ENCODE measurements at regions not wholly inside any gene's neighbourhood (a gene's known extent, or its start where the extent isn't known, plus 50 kb on each side); places are given as distances from the start of the nearest gene placed in this dataset.

DNA sequence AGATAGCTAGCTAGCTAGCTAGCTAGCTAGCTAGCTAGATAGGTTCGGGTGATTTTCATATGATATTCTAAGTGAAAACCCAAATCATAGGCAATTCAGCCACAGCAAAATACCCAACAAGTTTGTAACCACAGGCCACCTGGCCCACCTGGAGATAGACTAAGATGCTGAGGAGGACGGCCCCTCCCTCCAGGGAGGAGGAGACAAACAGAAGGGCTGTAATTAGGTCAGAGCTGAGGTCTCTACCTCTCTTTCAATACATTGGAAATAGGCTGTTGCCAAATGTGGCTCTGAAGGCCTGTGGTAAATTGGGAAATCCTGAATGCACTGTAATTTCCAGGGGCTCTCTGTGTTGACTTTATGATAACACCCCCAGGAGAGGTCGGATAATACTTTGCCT is 382.2 kb downstream of the FGF9 start:
- no peak for DNase-seq (ENCODE audit: low read depth in 2 of 2)

DNA sequence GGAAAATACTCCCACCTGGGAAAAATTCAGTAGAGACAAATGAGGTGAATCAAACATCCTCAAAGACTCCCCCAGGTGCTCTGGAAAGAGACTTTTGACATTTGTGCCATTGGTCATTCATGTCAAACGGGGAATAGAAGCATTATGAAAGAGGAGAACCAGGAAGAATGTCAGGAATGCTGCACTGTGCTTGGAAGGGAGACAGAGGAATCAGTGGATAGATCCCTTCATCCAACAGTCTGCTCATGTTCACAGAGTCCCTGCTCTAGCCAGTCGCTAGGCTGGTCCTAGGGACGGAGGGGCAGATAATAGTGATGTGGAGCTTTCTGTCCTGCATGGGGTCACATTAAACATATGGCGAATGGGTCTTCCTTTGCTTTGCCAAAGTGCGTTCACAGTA is 384.4 kb downstream of the FGF9 start:
- DNase-seq (ENCODE audit: low read depth in 2 of 2), result no peak

DNA sequence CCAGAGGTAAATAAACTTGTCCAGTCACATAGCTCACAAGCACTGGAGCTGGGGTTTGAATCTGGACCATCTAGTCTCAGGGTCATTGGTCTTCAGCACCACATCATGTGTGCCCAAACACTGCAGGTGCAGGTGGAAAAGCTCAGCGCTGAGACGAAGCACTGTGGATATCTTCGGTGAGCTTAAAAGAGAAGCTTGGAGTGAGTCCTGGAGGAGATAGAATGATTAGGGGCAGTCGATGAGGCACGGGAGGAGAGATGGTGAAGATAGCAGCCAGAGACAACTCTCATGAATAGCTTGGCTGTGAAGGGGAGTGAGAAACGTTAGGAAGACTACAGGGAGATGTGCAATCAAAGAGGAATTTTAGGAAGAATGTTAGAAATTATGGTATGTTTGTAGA is 389.3 kb downstream of the FGF9 start:
- no peak for DNase-seq (ENCODE audit: low read depth in 2 of 2)

DNA sequence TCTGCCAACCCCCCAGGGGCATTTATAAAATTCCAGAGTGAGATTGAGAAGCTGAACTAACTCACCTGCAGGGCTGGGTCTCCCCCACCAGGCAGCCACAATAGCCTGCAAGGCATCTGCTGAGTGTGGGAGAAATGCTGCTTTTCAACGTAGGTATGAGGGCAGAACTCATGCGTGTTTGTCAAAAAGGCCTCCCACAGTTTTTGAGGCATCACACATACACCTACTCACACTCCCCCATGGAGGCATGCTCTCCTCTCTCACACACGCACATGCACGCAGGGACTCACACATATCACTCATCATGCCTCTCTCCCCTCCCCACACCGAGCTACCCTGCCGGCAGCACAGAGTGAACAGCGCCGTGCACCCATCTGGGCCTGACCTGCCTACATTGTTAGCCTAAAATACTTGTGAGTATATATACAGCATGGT is 390.5 kb downstream of the FGF9 start:
- DNase-seq (ENCODE audit: low read depth in 2 of 2), result peak; percentile 58 to 73

DNA sequence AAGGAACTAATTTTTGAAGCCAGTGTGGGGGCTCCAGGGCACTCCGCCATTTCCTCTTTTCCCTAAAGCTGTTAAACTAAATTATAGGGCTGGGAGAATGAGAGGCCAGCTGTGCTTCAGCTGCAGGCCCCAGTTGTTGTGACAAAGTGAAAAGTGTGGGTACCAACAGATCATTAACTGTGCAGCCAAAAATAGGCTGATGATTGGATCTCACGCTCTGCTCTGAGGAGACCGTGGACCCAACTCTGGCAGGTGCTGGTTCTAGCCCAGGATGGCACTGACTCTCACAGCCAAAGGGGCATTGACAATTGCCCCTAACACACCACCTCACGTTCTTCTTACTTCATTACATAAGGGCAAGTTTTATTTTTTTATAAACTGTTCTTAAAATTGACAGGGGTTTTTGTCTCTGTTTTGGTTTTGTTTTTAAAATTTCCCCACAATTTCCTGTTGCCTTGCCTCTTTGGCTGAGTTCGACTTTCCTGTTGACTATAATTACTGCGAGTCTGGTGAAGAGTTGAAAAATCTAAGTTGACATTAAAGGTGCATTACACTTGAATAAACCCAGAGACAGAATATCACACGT is 391.0 kb downstream of the FGF9 start:
- no peak for DNase-seq (ENCODE audit: low read depth in 2 of 2)

DNA sequence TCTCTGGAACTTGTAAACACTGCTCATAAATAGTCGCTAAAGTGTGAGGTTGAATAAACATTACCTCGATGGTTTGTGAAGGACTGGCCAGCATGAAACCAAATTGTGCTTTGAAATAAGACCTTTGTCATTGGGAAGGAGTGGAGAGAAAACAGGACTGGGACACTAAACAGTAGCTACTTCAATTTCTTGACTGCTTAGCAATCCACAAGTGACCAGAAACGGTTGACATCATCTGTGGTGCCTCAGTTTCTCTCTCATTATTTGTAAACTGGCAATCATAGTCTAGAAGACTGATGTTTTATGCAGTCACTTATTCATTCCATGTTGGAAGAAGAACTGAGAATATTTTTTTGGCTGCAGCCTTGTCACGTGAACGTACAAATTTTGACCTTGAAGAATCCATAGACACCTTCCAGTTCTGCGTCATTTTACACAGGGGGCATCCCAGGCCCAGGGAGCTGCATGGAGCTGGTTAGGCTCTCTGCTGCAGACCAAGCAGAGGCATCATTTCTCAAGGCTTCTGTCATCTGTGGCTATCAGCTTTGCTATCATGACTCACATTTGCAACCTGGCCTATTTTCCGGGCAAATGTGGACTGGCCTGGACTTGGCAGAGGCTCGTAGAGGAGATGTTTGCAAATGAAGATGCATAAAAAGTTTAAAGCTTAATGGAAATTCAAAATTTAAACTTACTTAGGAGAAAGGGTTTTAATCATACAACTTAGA is 391.8 kb downstream of the FGF9 start:
- DNase-seq (ENCODE audit: low read depth in 2 of 2), result no peak

DNA sequence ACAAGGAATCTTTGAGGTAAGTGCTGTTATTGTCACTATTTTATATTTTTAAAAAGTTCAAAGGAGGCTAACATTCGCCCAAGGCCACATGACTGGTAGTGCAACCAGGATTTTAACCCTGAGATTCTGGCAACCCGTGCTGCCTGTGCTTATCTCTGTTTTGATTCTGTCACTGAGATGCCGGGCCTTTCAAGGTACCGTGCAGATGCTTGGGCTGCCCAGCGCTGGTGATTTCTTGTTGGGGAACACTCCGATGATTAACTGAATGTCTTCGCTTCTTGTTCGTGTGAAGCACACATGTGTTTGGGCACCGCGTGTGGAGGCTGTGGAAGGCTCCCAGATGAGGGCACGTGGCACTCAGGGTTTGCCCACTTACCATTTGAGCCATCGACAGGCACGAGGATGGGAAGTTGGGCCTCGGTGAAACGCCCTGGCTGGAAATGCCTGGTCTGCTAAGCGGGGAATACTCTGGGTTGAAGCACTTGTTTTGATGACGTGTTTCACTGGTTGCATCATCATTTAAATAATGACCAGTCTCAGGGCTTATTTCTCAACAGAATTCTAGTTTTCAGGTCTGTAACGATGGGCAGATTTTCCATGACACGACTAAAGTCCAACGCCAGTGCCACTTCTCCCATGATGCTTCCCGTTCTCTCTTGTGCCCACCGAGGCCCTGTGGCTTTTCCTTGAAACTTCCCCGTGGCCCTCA is 392.7 kb downstream of the FGF9 start:
- DNase-seq (ENCODE audit: low read depth in 2 of 2), result no peak

DNA sequence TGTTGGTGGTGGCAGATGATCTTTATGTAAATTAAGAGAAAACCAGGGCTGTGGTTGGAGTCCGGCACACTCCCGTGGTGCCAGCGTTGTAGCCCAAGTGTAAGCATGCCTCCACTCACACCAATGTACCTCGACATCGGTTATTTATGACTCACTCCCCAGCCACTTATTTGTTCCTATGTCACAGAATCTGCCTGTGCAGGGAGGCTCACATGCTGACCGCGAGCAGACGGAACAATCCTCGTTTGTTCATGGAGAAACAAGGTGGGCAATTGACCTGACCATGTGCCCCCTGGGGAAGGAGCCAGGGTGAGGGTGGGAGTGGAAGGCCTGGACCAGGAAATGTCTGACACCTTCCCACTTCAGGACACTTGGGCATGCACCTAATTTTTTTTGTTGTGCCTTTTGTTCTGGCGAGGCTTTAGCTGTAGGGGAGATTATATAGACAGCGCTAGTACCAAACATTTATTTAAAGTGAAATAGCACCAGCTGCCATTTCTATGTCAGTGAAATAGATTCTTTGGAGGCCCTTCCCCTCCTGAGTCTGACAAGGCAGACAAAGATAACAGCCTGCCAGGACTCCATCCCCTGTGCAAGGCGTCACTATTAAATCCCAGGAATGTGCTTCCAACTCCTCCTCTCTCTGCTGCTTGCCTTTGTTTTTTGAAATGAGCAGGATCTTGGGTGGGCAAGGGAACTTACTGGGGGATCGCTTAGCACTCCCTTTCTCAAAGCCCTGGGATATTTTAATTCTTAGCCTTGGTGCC is 394.2 kb downstream of the FGF9 start:
- DNase-seq (ENCODE audit: low read depth in 2 of 2), result no peak

DNA sequence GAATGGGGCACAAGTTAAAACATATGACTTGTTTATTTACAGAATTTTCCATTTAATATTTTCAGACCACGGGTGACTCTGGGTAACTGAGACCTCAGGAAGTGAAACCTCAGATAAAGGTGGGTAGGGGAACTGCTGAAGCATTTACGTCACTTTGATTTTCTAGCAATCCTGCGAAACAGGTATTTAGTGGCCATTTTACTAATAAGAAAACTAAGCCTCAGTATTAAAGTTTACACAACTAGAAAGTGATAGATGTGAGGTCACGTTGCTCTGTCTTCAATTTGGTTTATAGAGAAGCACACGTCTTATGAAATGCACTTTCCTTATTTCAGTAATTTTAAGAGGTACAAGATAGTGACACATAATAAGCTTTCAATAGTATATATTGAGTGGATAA is 402.8 kb downstream of the FGF9 start:
- DNase-seq (ENCODE audit: low read depth in 2 of 2), result no peak

DNA sequence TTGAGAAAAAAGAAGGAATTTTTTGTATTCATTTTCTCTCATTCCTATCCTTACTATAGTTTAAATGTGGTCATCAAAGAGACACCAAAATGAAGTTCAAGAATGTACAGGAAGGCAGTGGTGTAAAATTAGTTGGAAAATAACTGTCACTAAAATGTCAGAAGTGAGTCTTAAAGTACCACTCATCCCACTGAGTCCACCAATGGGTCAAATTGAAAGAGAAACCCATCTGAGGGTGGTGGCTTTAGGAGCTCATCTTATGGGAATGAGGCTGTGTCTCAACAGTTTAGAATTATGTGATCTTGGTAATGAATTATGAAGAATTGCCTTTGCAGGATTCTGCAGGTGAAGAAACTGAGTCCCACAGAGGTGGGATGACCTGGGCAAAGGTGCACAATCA is 403.5 kb downstream of the FGF9 start:
- no peak for DNase-seq (ENCODE audit: low read depth in 2 of 2)

DNA sequence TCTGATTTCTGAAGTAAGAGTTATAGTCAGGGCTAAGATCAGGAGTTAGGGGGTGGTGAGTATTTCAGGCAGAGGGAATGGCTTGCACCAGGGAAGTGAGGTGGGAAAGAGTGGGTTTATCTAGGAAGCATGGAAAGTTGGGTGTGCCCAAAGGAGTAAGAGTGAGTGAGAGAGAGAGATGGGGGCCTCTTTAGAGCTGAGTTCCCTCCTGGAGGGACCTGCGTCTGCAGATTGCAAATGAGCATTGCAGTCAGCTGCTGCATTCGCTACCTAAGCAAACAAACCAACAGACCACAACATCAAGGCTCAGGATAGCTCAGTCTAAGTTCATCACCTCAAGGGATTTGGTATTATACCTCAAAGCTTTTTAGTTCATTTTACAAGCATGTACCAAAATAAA is 405.8 kb downstream of the FGF9 start:
- no peak for DNase-seq (ENCODE audit: low read depth in 2 of 2)

DNA sequence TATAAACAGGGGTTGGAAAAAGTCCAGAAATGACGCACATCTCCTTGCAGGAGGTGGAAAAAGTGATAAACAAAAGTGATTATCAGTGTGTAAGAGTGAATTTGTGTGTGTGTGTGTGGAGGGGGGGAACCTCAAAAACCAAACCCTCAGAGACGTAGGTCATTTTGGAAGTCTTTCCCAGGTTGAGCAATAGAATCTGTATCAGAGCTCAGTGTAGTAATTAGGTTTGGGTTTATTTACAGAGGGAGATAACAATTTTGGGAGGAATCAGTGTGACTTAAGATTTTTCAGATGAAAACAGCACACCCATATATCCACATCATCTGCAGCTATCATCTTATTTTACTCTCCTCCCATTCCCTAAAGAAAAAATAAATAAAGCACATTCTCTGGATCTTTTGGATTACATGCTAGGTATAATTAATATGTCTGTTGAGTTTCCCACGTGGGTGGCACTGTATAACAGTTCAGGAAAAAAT is 406.4 kb downstream of the FGF9 start:
- no peak for DNase-seq (ENCODE audit: low read depth in 2 of 2)

DNA sequence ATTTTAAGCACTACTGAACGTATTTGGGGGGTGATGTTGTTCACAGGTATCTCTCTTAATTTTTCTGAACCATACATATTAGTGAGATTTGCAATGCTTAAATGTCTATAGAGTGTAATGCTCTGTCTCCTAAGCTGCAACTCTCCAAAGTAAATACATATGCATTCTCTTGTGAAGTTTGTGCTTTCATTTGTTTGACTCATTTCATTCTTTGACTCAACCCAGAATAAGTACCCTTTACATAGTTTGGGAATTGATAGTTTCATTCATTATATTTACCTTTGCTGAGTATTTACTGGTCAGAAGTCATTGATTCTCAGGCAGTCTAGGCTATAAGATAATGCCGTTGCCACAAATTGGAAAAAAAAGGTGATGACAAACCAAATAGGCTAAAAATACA is 406.9 kb downstream of the FGF9 start:
- no peak for DNase-seq (ENCODE audit: low read depth in 2 of 2)

DNA sequence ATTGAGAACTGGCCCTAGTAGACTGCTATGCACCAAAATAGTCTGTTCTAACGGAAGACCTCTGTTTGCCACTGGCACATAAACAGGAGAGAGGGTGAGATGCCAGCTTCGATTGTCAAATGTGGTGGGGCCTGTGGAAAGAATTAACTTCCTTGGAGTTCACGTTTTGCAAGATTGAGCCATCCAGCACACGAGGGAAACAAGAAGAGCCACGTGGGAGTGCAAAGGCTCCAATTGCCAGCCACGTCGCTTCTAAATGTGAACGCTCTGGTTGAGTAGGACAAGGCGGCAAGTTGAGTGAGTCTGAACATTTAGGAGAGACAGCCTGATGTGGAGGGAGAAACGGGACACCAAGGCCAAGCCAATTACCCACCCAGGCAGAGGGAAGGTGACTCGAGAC is 409.1 kb downstream of the FGF9 start:
- DNase-seq (ENCODE audit: low read depth in 2 of 2), result no peak

DNA sequence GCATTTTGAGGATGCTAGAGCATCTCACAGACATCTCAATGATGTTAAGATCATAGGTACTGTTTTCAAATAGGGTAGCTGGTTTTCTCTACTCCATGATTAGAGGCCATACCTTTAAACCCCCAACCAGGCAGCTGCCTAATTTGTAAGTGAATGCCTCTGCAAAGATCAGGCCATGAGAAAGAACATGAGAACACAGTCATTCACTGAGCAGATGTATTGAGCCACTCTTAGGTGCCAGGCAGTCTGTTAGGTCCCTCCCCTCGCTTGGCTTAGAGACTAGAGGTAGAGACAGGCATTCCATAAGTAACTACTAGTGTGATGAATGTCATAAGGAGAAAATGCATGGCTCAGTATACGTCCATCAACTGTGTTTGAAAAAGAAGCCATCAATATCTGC is 410.0 kb downstream of the FGF9 start:
- DNase-seq (ENCODE audit: low read depth in 2 of 2), result no peak

DNA sequence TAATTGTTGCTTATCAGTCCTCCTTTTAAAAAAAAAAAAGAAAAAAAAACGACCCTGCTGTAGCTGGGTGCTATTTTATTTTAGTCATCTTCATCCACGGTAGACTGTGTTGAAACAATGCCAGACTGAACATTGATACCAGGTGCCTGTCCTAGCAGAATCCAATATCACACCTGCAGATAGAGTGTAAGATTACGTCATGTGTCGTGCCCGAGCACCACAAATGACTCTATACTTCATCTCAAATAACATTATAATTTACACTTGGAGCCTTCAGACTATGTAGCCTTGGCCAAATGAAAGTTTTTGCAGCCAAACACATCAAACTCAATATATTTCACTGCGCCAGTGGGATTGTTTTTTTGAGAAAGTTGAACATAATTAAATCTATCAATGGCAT is 410.6 kb downstream of the FGF9 start:
- DNase-seq (ENCODE audit: low read depth in 2 of 2), result no peak

DNA sequence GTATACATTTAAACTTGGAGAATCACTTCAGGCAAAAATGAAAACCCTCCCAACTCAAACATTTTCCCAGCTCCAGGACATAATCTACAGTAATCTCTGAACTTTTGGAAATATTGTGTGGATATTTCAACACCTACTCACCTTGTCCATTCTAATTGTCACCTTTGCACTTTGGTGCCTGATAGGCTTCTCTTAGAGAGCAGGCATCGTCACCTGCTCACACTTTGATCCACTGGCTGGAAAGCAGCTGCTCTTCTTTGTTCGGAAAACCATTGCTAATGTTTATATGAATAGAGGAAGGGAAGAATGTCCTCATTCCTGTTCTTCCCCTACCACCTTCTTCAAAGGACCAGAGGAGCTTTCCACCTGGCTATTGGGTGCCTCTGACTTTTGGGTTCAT is 411.2 kb downstream of the FGF9 start:
- DNase-seq (ENCODE audit: low read depth in 2 of 2), result no peak

DNA sequence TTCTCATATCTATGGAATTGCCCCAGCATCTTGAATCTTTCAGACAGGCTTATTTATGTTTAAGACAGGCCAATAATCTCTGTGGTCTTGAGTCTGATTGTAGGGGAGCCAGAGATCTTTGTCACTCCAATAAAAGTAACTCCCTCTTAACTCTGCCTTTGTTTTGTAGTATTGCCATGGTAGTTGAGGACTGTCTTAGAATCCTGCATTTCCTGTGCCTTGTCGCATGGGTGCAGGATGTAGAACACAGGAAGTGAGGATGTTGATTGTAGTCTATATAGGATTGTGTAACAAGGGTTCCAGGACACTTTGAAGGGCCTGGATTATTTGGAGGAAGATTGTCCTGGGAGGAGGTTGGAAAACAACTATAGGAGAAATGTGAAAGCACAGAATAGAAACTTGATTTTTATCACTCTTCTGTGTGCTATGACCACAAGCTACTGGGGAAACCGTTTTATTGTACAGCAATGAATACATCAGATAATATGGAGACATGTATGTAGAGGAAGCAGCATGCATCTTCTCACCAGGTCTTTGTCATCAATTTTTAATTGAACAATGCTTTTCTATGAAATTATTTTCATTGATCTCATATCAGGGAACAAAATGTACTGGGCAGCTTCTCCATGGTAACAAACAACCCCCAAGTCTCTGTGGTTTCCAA is 411.7 kb downstream of the FGF9 start:
- no peak for DNase-seq (ENCODE audit: low read depth in 2 of 2)

DNA sequence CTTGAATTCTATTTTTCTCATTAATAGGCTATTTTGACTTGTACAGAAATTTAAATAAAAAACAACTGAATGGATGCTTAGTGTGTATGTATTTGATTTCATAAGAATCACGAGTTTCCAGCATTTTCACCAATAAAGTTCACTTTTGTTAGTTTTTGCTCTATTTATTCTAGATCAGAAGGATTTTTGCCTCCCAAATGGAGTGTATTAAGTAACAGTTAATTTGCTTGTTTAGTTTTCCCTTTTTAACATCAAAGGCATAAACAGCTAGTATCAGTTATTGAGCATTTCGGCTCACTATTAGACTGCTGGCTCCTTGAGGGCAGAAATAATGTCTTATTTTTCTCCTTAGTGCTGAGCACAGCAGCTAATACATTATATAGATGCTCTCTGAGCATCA is 414.1 kb downstream of the FGF9 start:
- DNase-seq (ENCODE audit: low read depth in 2 of 2), result no peak

DNA sequence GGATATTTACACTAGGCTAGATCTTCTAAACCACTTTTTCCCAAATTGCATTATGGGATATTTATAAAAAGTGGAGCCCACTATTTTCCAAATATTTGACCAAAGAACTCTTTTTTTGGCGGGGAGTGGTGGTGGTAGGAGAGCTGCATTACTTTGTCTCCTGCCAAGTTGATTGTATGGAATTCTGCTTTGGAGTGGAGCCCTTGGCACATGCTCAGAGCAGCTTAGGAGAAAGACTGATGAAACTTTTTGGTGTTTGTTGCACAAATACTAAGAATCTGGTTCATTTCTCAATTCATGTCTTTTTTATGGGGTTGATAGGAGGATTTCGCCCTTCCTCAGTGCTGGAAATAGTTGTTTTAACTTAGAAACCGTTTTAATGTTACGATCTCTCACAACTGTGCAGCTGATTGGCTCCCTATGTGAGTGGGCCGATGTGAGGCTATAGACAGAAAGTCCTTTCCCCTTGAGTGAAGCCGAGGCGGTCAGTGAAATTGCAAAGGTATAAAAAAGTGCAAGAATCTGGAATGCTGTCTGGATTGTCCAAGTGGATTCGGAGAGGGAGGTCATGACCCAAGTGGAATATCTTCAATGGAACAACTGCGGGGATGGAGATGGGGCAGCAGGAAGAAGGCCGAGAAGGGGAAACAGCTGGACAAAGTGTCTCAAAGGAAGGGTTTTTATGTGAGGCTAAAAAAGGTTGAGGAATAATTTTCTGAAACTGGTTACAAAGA is 415.9 kb downstream of the FGF9 start:
- DNase-seq (ENCODE audit: low read depth in 2 of 2), result no peak

DNA sequence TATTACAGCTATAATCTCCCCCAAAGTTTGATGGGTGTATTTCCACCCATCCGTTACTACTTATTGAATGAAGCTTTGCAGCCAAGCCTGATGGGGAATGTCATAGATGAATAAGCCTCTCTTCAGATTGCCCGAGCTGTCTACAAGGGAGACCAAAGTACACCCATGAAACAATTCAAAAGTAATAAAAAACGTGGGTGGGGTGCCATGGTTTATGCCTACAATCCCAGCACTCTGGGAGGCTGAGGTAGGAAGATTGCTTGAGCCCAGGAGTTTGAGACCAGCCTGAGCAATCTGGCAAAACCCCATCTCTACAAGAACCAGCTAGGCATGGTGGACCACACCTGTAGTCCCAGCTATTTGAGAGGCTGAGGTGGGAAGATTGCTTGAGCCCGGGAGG is 419.2 kb downstream of the FGF9 start:
- DNase-seq (ENCODE audit: low read depth in 2 of 2), result no peak
